Ectodermal cell (in vitro differentiated cells): ENCODE measurements at regions not wholly inside any gene's neighbourhood (a gene's known extent, or its start where the extent isn't known, plus 50 kb on each side); places are given as distances from the start of the nearest gene placed in this dataset.

Experiments
- H3K27ac ChIP-seq: 2 replicates; pipeline ENCODE4 v1.7.0; 2013; ENCODE audit warnings: mild to moderate bottlenecking, low read depth, low read length; ENCODE audit not compliant: insufficient read depth, poor library complexity, severe bottlenecking
- H3K27me3 ChIP-seq: 2 replicates; pipeline ENCODE4 v1.7.0; 2013; ENCODE audit warnings: mild to moderate bottlenecking, low read length; ENCODE audit not compliant: insufficient read depth, control insufficient read depth, poor library complexity, severe bottlenecking
- H3K36me3 ChIP-seq: one replicate; pipeline ENCODE4 v1.7.0; 2013; ENCODE audit warnings: low read length; ENCODE audit not compliant: control insufficient read depth, insufficient read depth
- H3K4me1 ChIP-seq: one replicate; pipeline ENCODE4 v1.7.0; 2013; ENCODE audit warnings: low read length; ENCODE audit not compliant: control insufficient read depth, insufficient read depth
- H3K4me3 ChIP-seq: 2 replicates; pipeline ENCODE4 v1.7.0; 2013; ENCODE audit warnings: low read depth, low read length, control low read depth; ENCODE audit not compliant: insufficient read depth
- H3K9me3 ChIP-seq: 2 replicates; pipeline ENCODE4 v1.7.0; 2013; ENCODE audit warnings: mild to moderate bottlenecking, low read length, moderate library complexity; ENCODE audit not compliant: control insufficient read depth
- WGBS, 2 experiments: methylation state at CpG; one replicate each; pipeline ENCODE4 v1.1.7; 2013; ENCODE audit warnings: missing lambda C conversion rate in 2 of 2; 5-methylcytosine and 5-hydroxymethylcytosine counted together

DNA sequence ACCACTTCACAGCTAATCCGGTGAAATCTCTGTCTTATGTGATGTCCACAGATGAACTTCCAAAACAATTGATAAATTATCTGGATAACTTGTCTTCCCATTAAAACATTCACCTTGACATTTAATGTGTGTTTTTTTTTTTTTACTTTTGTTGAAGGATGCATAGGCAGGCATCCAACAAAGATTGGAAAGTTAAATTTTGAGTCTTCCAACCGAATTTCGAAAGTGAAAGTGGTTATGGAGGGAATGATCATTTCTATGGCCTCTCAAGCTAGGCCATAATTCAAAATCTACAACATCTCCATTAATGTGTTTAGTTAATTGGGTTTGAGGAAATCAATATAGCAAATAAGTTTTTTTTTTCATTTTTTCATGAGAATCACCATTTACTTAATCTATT lies 1495.5 kb upstream of the ACVR2A start:
- H3K36me3 ChIP-seq, result no peaks in the 10 kb centered on the region
- no peaks in the 10 kb centered on the region for H3K27me3 ChIP-seq
- H3K9me3 ChIP-seq, result no peaks in the 10 kb centered on the region
- H3K4me3 ChIP-seq, result no peak overlapping the region
- WGBS, 2 experiments, result 80 to 100% methylated on average over 1 of the region's 3 CpGs
- H3K4me1 ChIP-seq, result no peaks in the 10 kb centered on the region
- H3K27ac ChIP-seq, result no peak overlapping the region

- Histone ChIP-seq H3K4me1 (peaks cover 4% of the 10 kb centered on the region), H3K36me3 (no peaks in the 10 kb centered on the region), H3K27me3 (no peaks in the 10 kb centered on the region), H3K9me3 (no peaks in the 10 kb centered on the region), H3K27ac (no peak overlapping the region), H3K4me3 (no peak overlapping the region)
- 94 to 95% methylated on average over 2 of the region's 2 CpGs for WGBS, 2 experiments
These were observed 1519.9 kb upstream of the ACVR2A start for GRCh38 chr2:146324951-146325350.

GRCh38 chr2:146323564-146323963 lies 1521.3 kb upstream of the ACVR2A start:
- Histone ChIP-seq H3K27ac (no peak overlapping the region), H3K36me3 (no peaks in the 10 kb centered on the region), H3K4me1 (peaks cover 4% of the 10 kb centered on the region), H3K27me3 (no peaks in the 10 kb centered on the region), H3K9me3 (no peaks in the 10 kb centered on the region), H3K4me3 (no peak overlapping the region)
- WGBS, 2 experiments, result no CpG with 5 or more reads among the region's 2 CpGs

GRCh38 chr2:146321175-146321574 lies 1523.7 kb upstream of the ACVR2A start:
- no peaks in the 10 kb centered on the region for H3K9me3 ChIP-seq
- no peaks in the 10 kb centered on the region for H3K27me3 ChIP-seq
- peaks cover 4% of the 10 kb centered on the region for H3K4me1 ChIP-seq
- H3K27ac ChIP-seq, result no peak overlapping the region
- no peak overlapping the region for H3K4me3 ChIP-seq
- no peaks in the 10 kb centered on the region for H3K36me3 ChIP-seq
- 34 to 54% methylated on average over 2 of the region's 2 CpGs for WGBS, 2 experiments

DNA sequence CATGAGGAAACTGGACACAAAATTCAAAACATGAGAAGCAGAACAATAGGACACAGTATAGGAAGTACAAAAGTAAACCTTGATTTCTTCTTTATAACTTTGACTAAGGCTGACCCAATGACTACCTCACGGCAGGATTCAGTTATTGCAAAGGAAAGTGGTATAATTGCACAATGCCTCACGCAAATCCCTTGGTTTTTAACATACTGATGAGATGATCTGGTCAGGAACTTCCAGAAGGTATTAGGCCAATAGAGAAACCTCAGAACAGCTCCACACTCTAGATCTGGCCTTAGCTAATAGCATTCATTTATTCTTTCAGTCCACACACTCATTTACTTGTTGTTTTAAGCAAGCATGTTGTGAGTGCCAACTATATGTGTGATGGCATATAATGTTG lies 1526.9 kb upstream of the ACVR2A start:
- Histone ChIP-seq H3K4me3 (no peak overlapping the region), H3K36me3 (no peaks in the 10 kb centered on the region), H3K9me3 (no peaks in the 10 kb centered on the region), H3K27me3 (no peaks in the 10 kb centered on the region), H3K4me1 (peaks cover 4% of the 10 kb centered on the region), H3K27ac (no peak overlapping the region)
- 95 to 100% methylated on average over 2 of the region's 2 CpGs for WGBS, 2 experiments

GRCh38 chr2:146312899-146313298 lies 1531.9 kb upstream of the ACVR2A start:
- Histone ChIP-seq H3K4me3 (no peak overlapping the region), H3K27ac (no peak overlapping the region), H3K9me3 (no peaks in the 10 kb centered on the region), H3K27me3 (no peaks in the 10 kb centered on the region), H3K4me1 (no peaks in the 10 kb centered on the region), H3K36me3 (no peaks in the 10 kb centered on the region)
- WGBS, 2 experiments, result 76 to 100% methylated on average over 1 to 2 of the region's 2 CpGs

GRCh38 chr2:146305164-146305563 lies 1539.7 kb upstream of the ACVR2A start:
- Histone ChIP-seq H3K4me3 (no peak overlapping the region), H3K9me3 (no peaks in the 10 kb centered on the region), H3K27ac (no peak overlapping the region), H3K27me3 (no peaks in the 10 kb centered on the region), H3K36me3 (no peaks in the 10 kb centered on the region), H3K4me1 (no peaks in the 10 kb centered on the region)
- 92 to 96% methylated on average over 2 of the region's 3 CpGs for WGBS, 2 experiments

- H3K27me3 ChIP-seq, result no peaks in the 10 kb centered on the region
- H3K36me3 ChIP-seq, result no peaks in the 10 kb centered on the region
- no peaks in the 10 kb centered on the region for H3K4me1 ChIP-seq
- WGBS, 2 experiments, result 92 to 98% methylated on average over 2 of the region's 2 CpGs
- no peaks in the 10 kb centered on the region for H3K9me3 ChIP-seq
- H3K4me3 ChIP-seq, result no peak overlapping the region
- H3K27ac ChIP-seq, result no peak overlapping the region
These were observed 1543.5 kb upstream of the ACVR2A start for GRCh38 chr2:146301287-146301686.

GRCh38 chr2:146295080-146295670 lies 1549.7 kb upstream of the ACVR2A start:
- no peaks in the 10 kb centered on the region for H3K27me3 ChIP-seq
- no CpG with 5 or more reads among the region's 1 CpG for WGBS, 2 experiments
- no peaks in the 10 kb centered on the region for H3K4me1 ChIP-seq
- no peak overlapping the region for H3K4me3 ChIP-seq
- no peaks in the 10 kb centered on the region for H3K36me3 ChIP-seq
- no peaks in the 10 kb centered on the region for H3K9me3 ChIP-seq
- H3K27ac ChIP-seq, result no peak overlapping the region

DNA sequence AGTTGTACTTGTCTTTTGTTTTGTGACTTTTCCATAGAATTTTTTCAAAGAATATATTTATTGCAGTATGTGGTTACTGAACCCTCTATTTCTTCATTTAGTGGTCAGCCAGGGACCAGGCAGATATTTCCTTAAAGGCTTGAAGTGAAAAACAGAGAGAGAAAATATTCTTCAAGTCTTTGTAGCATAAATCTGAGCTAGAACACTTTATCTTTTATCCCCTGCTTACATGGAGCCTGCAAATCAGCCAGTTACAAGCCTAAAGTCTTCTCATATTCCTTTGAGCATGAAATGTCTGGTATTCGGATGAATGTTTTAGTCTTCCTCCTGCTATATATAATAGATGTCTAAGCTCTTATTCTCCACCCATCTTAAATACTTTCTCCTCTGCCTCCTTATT lies 1557.5 kb upstream of the ACVR2A start:
- Histone ChIP-seq H3K27me3 (no peaks in the 10 kb centered on the region), H3K36me3 (no peaks in the 10 kb centered on the region), H3K4me3 (no peak overlapping the region), H3K27ac (no peak overlapping the region), H3K4me1 (no peaks in the 10 kb centered on the region), H3K9me3 (no peaks in the 10 kb centered on the region)
- WGBS, 2 experiments, result 100% methylated on average over 1 of the region's 1 CpG; no CpG with 5 or more reads in 1 of the 2 experiments

DNA sequence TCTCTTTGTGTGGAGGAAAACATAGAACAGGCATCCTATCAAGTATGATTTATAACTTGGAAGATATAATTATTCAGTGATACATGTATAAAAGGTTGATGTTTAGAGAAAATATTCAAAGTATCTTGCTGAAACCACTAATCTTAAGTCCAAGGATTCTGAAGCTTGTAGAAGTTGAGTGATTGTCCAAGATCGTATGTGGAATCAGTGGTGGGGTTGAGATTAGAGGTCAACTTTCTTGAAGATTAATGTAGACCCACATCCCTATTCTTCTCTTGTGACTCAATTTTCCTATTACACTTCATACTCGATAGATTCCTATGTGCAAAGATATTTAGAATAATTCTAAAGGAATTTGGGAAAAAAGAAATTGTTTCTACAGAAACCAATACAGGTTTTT lies 1565.9 kb upstream of the ACVR2A start:
- H3K4me1 ChIP-seq, result no peaks in the 10 kb centered on the region
- no peak overlapping the region for H3K4me3 ChIP-seq
- H3K9me3 ChIP-seq, result no peaks in the 10 kb centered on the region
- no peak overlapping the region for H3K27ac ChIP-seq
- no peaks in the 10 kb centered on the region for H3K36me3 ChIP-seq
- 100% methylated on average over 1 of the region's 2 CpGs for WGBS, 2 experiments
- no peaks in the 10 kb centered on the region for H3K27me3 ChIP-seq
